GM10248 (cell line): ENCODE measurements at regions not wholly inside any gene's neighbourhood (a gene's known extent, or its start where the extent isn't known, plus 50 kb on each side); places are given as distances from the start of the nearest gene placed in this dataset.

Source experiments
- CTCF ChIA-PET: fragments of 300-600 bp; sonication (Branson Sonifier 250); formaldehyde crosslinking; extraction: SDS; loops from one replicate; lab custom pipeline; 2021; ENCODE audit warnings: antibody characterized with exemption; lab: Yijun Ruan, JAX
- POLR2A ChIA-PET: fragments of 350-650 bp; sonication (Branson Sonifier 250); formaldehyde crosslinking; extraction: SDS; loops from one replicate; lab custom pipeline; 2020; ENCODE audit warnings: antibody characterized with exemption; lab: Yijun Ruan, JAX
- DNase-seq: peaks from one replicate; pipeline ENCODE4 v3.0.0; 2012; ENCODE audit errors: extremely low spot score
- CTCF ChIP-seq: IDR thresholded peaks from 2 replicates; pipeline ENCODE4 v1.5.1; 2012; ENCODE audit warnings: mild to moderate bottlenecking, low read depth; ENCODE audit errors: extremely low read depth, missing control alignments, control extremely low read depth

DNA sequence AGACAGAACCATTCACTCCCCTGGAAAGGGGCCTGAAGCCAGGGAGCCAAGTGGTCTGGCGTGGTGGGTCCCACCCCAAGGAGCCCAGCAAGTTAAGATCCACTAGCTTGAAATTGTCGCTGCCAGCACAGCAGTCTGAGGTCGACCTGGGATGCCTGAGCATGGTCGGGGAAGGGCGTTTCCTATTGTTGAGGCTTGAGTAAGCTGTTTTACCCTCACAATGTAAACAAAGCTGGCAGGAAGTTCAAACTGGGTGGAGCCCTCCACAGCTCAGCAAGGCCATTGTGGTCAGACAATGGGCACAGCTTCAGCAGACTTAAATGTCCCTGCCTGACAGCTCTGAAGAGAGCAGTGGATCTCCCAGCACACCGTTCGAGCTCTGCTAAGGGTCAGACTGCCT lies 195.6 kb upstream of the DACH1 start:
- ChIA-PET CTCF (no interaction called here), POLR2A (no interaction called here)
- no peak for DNase-seq
- TF ChIP-seq CTCF, result no peak

DNA sequence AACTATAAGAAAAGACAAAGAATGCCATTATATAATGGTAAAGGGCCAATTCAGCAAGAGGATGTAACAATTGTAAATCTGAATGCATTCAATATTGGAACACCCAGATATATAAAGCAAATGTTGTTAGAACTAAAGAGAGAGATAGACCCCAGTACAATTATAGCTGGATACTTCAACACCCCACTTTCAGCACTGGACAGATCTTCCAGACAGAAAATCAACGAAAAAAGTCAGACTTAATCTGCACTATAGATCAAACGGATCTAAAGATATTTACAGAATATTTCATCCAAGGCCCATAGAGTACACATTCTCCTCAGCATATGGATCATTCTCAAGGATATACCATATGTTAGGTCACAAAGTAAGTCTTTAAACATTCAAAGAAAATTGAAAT lies 194.6 kb upstream of the DACH1 start:
- ChIA-PET CTCF (no interaction called here), POLR2A (no interaction called here)
- TF ChIP-seq CTCF, result no peak
- DNase-seq, result no peak

DNA sequence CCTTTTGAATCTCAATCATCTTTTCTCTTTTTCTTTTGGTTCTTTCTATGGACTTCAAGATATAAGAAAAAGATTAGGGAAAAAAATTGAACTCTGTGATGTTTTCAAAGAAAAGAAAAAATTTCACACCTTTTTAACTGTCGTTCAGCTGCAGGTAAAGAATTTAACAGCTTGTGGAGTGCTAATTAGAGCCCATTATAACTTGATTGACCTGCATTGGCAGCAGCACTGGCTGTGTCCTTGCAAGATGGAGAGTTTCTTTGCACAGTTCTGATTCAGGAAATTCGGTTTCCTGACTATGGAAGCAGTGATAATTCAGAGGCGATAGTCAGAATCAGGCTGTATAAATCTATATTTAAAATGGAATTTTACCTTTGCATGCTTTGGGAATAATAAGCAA lies 183.2 kb upstream of the DACH1 start:
- no peak for TF ChIP-seq CTCF
- POLR2A ChIA-PET, result no interaction called here
- no peak for DNase-seq
- CTCF ChIA-PET, result no interaction called here

DNA sequence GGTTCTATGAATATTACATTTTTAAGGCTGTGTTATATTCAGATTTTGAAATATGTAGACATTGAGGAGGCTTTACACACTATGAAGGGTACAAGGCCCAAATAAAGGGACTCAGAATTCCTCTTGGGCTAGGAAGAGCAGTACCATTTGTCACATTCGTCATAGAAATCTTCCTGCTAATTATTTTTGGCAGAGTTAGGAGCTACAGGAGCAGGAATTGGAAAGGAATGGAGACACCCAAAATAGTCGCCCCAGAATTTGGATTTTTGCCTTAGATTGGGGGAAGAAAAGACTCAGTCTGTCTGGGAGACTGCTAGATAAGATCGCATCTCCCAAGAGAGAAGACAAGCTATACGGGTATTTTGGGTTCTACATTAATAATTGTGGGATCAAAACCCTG lies 176.4 kb upstream of the DACH1 start:
- POLR2A ChIA-PET, result no interaction called here
- no peak for TF ChIP-seq CTCF
- no peak for DNase-seq
- CTCF ChIA-PET, result no interaction called here

DNA sequence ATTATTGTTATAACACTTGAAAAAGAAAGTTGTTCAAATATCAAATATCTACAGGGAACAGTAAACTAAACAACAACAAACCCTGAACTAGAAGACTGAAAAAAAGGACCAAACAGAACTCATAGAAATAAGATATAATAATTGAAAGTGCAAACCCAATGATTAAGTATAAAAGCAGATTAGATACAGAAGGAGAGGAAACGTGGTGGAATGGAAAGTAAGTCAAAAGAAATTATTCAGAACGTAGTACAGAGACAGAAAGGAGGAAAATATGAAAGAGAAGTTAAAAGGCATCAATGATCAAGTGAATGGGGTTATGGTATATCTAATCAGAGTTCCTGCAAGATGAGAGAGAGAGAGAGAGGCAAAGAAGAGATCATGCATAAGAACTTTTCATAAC lies 174.2 kb upstream of the DACH1 start:
- POLR2A ChIA-PET, result no interaction called here

GRCh38 chr13:72039126-72039525 lies 172.1 kb upstream of the DACH1 start:
- ChIA-PET CTCF (no interaction called here), POLR2A (no interaction called here)
- DNase-seq, result no peak
- TF ChIP-seq CTCF, result no peak

More for the DNA sequence above, 174.2 kb upstream of the DACH1 start:
- TF ChIP-seq CTCF, result no peak
- no peak for DNase-seq
- CTCF ChIA-PET, result no interaction called here

- CTCF ChIA-PET, result no interaction called here
- no peak for TF ChIP-seq CTCF
- POLR2A ChIA-PET, result no interaction called here
- no peak for DNase-seq
Measured at GRCh38 chr13:72029981-72030380, 163.0 kb upstream of the DACH1 start.
